ENCODE measurements at regions not wholly inside any gene's neighbourhood (a gene's known extent, or its start where the extent isn't known, plus 50 kb on each side); places are given as distances from the start of the nearest gene placed in this dataset.
"Not testable (repeated sequence)": the region's sequence is repeated elsewhere in the genome, so short reads cannot be mapped to it uniquely, and the experiment has no call there.

DNA sequence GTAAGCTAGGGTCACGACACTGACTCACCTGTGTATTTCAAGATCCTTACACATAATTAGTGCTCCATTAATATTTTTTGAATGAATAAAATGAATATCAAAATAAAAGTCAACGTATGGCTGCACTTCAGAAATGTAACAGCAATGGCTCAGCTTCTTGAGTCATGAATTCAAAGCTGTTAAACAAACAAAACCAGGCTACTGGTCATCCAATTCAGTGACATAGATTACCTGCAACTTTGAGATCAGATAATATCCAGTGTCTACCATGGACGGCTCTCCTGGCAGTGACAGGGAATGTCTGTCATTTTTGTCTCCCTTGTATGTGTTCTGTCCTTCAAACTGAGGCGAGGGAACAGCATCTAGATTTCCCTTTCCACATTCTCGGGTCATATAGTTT, 225.6 kb downstream of the EFCAB11 start:
- Mint-ChIP-seq H3K36me3 (ENCODE audit: insufficient read depth) (no peaks in the 10 kb centered on the region), H3K27ac (no peak overlapping the region), H3K9me3 (ENCODE audit: low read depth) (peaks cover 3% of the 10 kb centered on the region), H3K4me3 (ENCODE audit: low read depth) (no peak overlapping the region), H3K4me1 (ENCODE audit: low read depth) (no peaks in the 10 kb centered on the region), H3K27me3 (peaks cover 12% of the 10 kb centered on the region)
- no peak for DNase-seq (ENCODE audit: low spot score, unreplicated experiment)
- TF ChIP-seq, protein P1, sequence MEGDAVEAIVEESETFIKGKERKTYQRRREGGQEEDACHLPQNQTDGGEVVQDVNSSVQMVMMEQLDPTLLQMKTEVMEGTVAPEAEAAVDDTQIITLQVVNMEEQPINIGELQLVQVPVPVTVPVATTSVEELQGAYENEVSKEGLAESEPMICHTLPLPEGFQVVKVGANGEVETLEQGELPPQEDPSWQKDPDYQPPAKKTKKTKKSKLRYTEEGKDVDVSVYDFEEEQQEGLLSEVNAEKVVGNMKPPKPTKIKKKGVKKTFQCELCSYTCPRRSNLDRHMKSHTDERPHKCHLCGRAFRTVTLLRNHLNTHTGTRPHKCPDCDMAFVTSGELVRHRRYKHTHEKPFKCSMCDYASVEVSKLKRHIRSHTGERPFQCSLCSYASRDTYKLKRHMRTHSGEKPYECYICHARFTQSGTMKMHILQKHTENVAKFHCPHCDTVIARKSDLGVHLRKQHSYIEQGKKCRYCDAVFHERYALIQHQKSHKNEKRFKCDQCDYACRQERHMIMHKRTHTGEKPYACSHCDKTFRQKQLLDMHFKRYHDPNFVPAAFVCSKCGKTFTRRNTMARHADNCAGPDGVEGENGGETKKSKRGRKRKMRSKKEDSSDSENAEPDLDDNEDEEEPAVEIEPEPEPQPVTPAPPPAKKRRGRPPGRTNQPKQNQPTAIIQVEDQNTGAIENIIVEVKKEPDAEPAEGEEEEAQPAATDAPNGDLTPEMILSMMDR (IDR thresholded peaks at IDR 0.05; ENCODE audit: unreplicated experiment), result no peak

DNA sequence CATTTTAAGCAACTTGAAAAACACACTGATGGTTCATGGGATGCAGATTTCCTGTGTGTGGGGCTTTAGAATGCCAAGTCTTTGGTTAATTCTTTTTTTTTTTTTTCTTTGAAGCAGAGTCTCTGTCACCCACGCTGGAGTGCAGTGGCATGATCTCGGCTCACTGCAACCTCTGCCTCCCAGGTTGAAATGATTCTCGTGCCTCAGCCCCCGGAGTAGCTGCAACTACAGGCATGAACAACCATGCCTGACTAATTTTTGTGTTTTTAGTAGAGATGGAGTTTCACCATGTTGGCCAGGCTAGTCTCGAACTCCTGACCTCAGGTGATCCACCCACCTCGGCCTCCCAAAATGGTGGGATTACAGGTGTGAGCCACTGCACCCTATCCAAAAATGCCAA, 228.3 kb downstream of the EFCAB11 start:
- not testable (repeated sequence) for H3K36me3 Mint-ChIP-seq (ENCODE audit: insufficient read depth); DNase-seq (ENCODE audit: low spot score, unreplicated experiment); H3K27ac Mint-ChIP-seq; H3K9me3 Mint-ChIP-seq (ENCODE audit: low read depth); H3K4me3 Mint-ChIP-seq (ENCODE audit: low read depth); H3K4me1 Mint-ChIP-seq (ENCODE audit: low read depth)
- H3K27me3 Mint-ChIP-seq, result peaks cover 15% of the 10 kb centered on the region

DNA sequence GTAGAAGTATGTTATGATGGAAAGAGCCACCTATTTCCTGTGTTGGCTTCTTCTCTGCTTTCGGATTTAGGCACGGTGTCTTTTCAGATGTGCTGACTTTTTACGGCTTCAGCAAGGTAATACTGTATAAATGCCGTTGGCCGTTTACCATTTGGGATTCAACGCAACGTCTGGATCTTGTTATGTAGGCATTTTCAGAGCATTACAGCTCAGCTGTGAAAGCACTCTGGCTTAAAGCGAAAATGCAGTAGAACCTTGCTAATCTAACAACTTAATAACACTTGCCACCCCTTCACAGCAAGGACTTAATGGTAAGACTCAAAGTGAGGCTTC, 229.9 kb downstream of the EFCAB11 start:
- H3K9me3 Mint-ChIP-seq (ENCODE audit: low read depth), result no peaks in the 10 kb centered on the region
- H3K27me3 Mint-ChIP-seq, result peaks cover 25% of the 10 kb centered on the region
- H3K27ac Mint-ChIP-seq, result no peak overlapping the region
- TF ChIP-seq, protein P1 (IDR thresholded peaks at IDR 0.05; ENCODE audit: unreplicated experiment), result no peak
- no peaks in the 10 kb centered on the region for H3K4me1 Mint-ChIP-seq (ENCODE audit: low read depth)
- no peak overlapping the region for H3K4me3 Mint-ChIP-seq (ENCODE audit: low read depth)
- no peak for DNase-seq (ENCODE audit: low spot score, unreplicated experiment)
- H3K36me3 Mint-ChIP-seq (ENCODE audit: insufficient read depth), result no peaks in the 10 kb centered on the region

DNA sequence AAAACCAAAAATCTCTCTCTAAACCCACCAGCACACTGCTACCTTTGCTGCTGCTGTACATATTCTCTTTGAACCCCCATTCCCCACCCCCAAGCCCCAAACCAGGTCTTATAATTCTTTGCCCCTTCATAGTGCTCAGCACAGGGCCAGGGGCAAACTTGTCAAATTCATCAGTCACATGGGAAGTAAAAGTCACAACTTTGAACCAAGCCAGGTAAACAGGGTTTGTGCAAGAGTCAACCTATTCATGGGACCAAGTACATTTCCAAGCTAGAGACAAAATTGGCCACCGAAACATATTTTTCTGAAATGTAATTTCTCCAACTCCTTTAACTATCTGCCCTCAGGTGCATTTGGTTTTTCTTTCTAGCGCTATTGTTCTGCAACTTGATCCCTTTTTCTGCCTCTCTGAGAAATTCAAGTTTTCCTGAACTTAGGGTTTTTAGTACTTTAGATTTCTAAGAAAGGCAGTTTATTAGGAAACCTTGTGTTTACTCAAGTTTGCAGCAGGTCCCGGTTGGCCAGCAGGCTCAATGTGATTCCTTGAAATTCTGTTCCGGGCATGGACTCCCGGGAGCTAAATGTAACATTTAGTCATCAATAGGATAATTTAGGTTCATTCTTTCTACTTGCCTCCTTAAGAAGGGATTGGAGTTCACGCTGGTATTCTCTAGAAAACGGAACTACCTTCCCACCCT, 230.5 kb downstream of the EFCAB11 start:
- no peak overlapping the region for H3K27ac Mint-ChIP-seq
- no peak for DNase-seq (ENCODE audit: low spot score, unreplicated experiment)
- no peaks in the 10 kb centered on the region for H3K9me3 Mint-ChIP-seq (ENCODE audit: low read depth)
- H3K4me3 Mint-ChIP-seq (ENCODE audit: low read depth), result no peak overlapping the region
- TF ChIP-seq, protein P1 (IDR thresholded peaks at IDR 0.05; ENCODE audit: unreplicated experiment), result no peak
- H3K27me3 Mint-ChIP-seq, result peaks cover 25% of the 10 kb centered on the region
- no peaks in the 10 kb centered on the region for H3K36me3 Mint-ChIP-seq (ENCODE audit: insufficient read depth)
- H3K4me1 Mint-ChIP-seq (ENCODE audit: low read depth), result no peaks in the 10 kb centered on the region

DNA sequence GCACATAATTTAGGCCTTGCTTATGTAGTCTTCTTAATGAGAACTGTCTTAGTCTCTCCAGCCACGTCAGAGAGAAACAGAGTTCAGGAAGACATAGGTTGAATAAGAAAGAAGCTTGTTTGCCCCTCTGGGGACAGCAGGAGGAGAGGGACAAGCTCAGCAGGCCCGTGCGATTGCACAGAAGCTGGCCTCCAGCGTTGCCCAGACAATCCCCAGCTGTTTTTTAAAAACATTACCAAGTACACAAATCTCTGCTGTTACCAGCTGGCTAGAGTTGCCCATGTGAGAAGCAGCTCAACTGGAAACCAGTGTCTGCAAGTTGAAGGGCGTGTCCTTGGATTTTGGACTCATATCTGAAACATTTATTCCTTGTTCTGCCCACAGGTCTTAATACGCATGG, 232.6 kb downstream of the EFCAB11 start:
- DNase-seq (ENCODE audit: low spot score, unreplicated experiment), result no peak
- H3K27me3 Mint-ChIP-seq, result peaks cover 25% of the 10 kb centered on the region
- H3K4me3 Mint-ChIP-seq (ENCODE audit: low read depth), result no peak overlapping the region
- no peak overlapping the region for H3K27ac Mint-ChIP-seq
- TF ChIP-seq, protein P1 (IDR thresholded peaks at IDR 0.05; ENCODE audit: unreplicated experiment), result no peak
- no peaks in the 10 kb centered on the region for H3K9me3 Mint-ChIP-seq (ENCODE audit: low read depth)
- H3K4me1 Mint-ChIP-seq (ENCODE audit: low read depth), result no peaks in the 10 kb centered on the region
- no peaks in the 10 kb centered on the region for H3K36me3 Mint-ChIP-seq (ENCODE audit: insufficient read depth)
